GM12878 (cell line): ENCODE measurements at regions not wholly inside any gene's neighbourhood (a gene's known extent, or its start where the extent isn't known, plus 50 kb on each side); places are given as distances from the start of the nearest gene placed in this dataset.

ENCODE experiments used
- BRCA1 ChIP-seq: IDR thresholded peaks from 2 replicates; pipeline ENCODE4 v1.6.1; 2011; ENCODE audit warnings: low read depth, low read length, improper control_type of control experiment
- CHD1 ChIP-seq: IDR thresholded peaks from 2 replicates; pipeline ENCODE4 v1.6.1; 2012; ENCODE audit warnings: low read depth, low read length, improper control_type of control experiment
- CREM ChIP-seq: IDR thresholded peaks from 2 replicates; pipeline ENCODE4 v1.6.1; 2014; ENCODE audit warnings: antibody characterized with exemption, low read depth
- EZH2 ChIP-seq: IDR thresholded peaks from 2 replicates; pipeline ENCODE4 v1.6.1; 2012; ENCODE audit warnings: low read depth, mild to moderate bottlenecking, control low read depth, inconsistent platforms, low read length, borderline replicate concordance; ENCODE audit not compliant: control insufficient read depth
- IKZF1 ChIP-seq: fragments of 450-650 bp; conservative IDR thresholded peaks from 2 replicates; pipeline ENCODE4 v1.6.1; 2017; ENCODE audit warnings: antibody characterized with exemption, mild to moderate bottlenecking
- IKZF2 ChIP-seq, 2 experiments: fragments of 450-650 bp; IDR thresholded peaks; 2 replicates each; pipeline ENCODE4 v1.6.1; 2017; ENCODE audit warnings: mild to moderate bottlenecking in 2 of 2, moderate library complexity in 2 of 2
- MTA2 ChIP-seq: fragments of 450-650 bp; IDR thresholded peaks from 2 replicates; pipeline ENCODE4 v1.6.1; 2016; ENCODE audit warnings: low read depth, mild to moderate bottlenecking, moderate library complexity
- MTA3 ChIP-seq: IDR thresholded peaks from 2 replicates; pipeline ENCODE4 v1.6.1; 2012; ENCODE audit warnings: low read length, inconsistent platforms, borderline replicate concordance
- NBN ChIP-seq: fragments of 450-650 bp; IDR thresholded peaks from 2 replicates; pipeline ENCODE4 v1.6.1; 2016
- NFIC ChIP-seq: IDR thresholded peaks from 2 replicates; pipeline ENCODE4 v1.6.1; 2012; ENCODE audit warnings: low read depth, mild to moderate bottlenecking, inconsistent platforms, low read length, moderate library complexity
- NRF1 ChIP-seq: conservative IDR thresholded peaks from 2 replicates; pipeline ENCODE4 v1.6.1; 2011; ENCODE audit warnings: mild to moderate bottlenecking, low read depth, low read length, improper control_type of control experiment
- PAX8 ChIP-seq: fragments of 450-650 bp; IDR thresholded peaks from 2 replicates; pipeline ENCODE4 v1.6.1; 2017; ENCODE audit warnings: mild to moderate bottlenecking, moderate library complexity
- PML ChIP-seq: IDR thresholded peaks from 2 replicates; pipeline ENCODE4 v1.6.1; 2012; ENCODE audit warnings: low read length, inconsistent platforms
- SREBF2 ChIP-seq: IDR thresholded peaks from 2 replicates; pipeline ENCODE4 v1.6.1; 2012; ENCODE audit warnings: mild to moderate bottlenecking, low read length
- SUPT20H ChIP-seq: IDR thresholded peaks from 2 replicates; pipeline ENCODE4 v1.6.1; 2011; ENCODE audit warnings: low read depth, mild to moderate bottlenecking, low read length, moderate library complexity, borderline replicate concordance; ENCODE audit not compliant: control insufficient read depth
- TCF12 ChIP-seq: IDR thresholded peaks from 2 replicates; pipeline ENCODE4 v1.6.1; 2011; ENCODE audit warnings: low read depth, mild to moderate bottlenecking, low read length
- ZNF274 ChIP-seq: IDR thresholded peaks from one replicate; pipeline ENCODE4 v1.8.0; 2011; ENCODE audit not compliant: insufficient read length, insufficient read depth
- ZZZ3 ChIP-seq: IDR thresholded peaks from 2 replicates; pipeline ENCODE4 v1.6.1; 2011; ENCODE audit warnings: low read depth; ENCODE audit not compliant: control insufficient read depth, insufficient read length
- TF ChIP-seq, protein P1 (sequence below): fragments of 450-650 bp; IDR thresholded peaks from 2 replicates; pipeline ENCODE4 v1.6.1; 2016; ENCODE audit warnings: mild to moderate bottlenecking
- TF ChIP-seq, protein P2 (sequence below): IDR thresholded peaks from 2 replicates; pipeline ENCODE4 v1.6.1; 2012; ENCODE audit warnings: improper control_type of control experiment, low read depth, low read length; ENCODE audit not compliant: insufficient replicate concordance
- TF ChIP-seq, protein P3 (sequence below): fragments of 450-650 bp; IDR thresholded peaks from 2 replicates; pipeline ENCODE4 v1.6.1; 2017; ENCODE audit warnings: mild to moderate bottlenecking
- TF ChIP-seq, protein P4 (sequence below): fragments of 450-650 bp; IDR thresholded peaks from 2 replicates; pipeline ENCODE4 v1.6.1; 2018; ENCODE audit warnings: mild to moderate bottlenecking, low read depth, moderate library complexity; ENCODE audit not compliant: partially characterized antibody

DNA sequence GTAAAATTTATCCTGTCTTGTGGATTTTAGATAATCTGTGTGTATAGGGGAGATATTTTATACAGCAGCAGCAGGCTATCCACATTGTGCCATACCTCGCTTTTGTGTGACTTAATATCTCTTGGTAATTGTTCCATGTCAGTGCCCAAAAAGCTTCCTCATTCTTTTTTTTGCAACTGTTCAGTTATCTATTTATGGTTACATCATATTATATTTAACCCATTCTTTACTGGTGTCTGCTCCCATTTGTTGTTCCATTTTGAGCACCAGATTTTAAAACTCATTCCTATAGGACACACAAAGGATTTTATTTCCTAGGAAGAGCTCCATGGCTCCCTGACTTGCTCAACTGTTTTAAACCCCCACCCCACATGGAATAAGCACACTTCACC is 86.3 kb upstream of the RASGRP1 start (continued):
- TF ChIP-seq, protein P1, sequence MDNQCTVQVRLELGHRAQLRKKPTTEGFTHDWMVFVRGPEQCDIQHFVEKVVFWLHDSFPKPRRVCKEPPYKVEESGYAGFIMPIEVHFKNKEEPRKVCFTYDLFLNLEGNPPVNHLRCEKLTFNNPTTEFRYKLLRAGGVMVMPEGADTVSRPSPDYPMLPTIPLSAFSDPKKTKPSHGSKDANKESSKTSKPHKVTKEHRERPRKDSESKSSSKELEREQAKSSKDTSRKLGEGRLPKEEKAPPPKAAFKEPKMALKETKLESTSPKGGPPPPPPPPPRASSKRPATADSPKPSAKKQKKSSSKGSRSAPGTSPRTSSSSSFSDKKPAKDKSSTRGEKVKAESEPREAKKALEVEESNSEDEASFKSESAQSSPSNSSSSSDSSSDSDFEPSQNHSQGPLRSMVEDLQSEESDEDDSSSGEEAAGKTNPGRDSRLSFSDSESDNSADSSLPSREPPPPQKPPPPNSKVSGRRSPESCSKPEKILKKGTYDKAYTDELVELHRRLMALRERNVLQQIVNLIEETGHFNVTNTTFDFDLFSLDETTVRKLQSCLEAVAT, result 0 out of 2 replicates have a peak, but pooled peaks have one; percentile 5
- TF ChIP-seq CREM (peak; percentile 18; the same call in 1 of the 2 replicates), IKZF2 (IDR thresholded peaks at IDR 0.05) (peak; percentile 20 to 31; a peak in 2 of 4 replicates), TCF12 (no peak), EZH2 (no peak), MTA3 (peak; percentile 34; the same call in 1 of the 2 replicates), ZZZ3 (no peak), PAX8 (peak; percentile 19; the same call in 1 of the 2 replicates), SUPT20H (no peak), NBN (no peak), SREBF2 (no peak), PML (no peak), IKZF1 (peak; percentile 58), BRCA1 (no peak), CHD1 (no peak), NRF1 (no peak), ZNF274 (no peak), MTA2 (peak; percentile 48; the same call in 1 of the 2 replicates), NFIC (peak; percentile 16; the same call in 1 of the 2 replicates)
- TF ChIP-seq, protein P2, sequence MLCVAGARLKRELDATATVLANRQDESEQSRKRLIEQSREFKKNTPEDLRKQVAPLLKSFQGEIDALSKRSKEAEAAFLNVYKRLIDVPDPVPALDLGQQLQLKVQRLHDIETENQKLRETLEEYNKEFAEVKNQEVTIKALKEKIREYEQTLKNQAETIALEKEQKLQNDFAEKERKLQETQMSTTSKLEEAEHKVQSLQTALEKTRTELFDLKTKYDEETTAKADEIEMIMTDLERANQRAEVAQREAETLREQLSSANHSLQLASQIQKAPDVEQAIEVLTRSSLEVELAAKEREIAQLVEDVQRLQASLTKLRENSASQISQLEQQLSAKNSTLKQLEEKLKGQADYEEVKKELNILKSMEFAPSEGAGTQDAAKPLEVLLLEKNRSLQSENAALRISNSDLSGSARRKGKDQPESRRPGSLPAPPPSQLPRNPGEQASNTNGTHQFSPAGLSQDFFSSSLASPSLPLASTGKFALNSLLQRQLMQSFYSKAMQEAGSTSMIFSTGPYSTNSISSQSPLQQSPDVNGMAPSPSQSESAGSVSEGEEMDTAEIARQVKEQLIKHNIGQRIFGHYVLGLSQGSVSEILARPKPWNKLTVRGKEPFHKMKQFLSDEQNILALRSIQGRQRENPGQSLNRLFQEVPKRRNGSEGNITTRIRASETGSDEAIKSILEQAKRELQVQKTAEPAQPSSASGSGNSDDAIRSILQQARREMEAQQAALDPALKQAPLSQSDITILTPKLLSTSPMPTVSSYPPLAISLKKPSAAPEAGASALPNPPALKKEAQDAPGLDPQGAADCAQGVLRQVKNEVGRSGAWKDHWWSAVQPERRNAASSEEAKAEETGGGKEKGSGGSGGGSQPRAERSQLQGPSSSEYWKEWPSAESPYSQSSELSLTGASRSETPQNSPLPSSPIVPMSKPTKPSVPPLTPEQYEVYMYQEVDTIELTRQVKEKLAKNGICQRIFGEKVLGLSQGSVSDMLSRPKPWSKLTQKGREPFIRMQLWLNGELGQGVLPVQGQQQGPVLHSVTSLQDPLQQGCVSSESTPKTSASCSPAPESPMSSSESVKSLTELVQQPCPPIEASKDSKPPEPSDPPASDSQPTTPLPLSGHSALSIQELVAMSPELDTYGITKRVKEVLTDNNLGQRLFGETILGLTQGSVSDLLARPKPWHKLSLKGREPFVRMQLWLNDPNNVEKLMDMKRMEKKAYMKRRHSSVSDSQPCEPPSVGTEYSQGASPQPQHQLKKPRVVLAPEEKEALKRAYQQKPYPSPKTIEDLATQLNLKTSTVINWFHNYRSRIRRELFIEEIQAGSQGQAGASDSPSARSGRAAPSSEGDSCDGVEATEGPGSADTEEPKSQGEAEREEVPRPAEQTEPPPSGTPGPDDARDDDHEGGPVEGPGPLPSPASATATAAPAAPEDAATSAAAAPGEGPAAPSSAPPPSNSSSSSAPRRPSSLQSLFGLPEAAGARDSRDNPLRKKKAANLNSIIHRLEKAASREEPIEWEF, result no peak
- TF ChIP-seq, protein P3, sequence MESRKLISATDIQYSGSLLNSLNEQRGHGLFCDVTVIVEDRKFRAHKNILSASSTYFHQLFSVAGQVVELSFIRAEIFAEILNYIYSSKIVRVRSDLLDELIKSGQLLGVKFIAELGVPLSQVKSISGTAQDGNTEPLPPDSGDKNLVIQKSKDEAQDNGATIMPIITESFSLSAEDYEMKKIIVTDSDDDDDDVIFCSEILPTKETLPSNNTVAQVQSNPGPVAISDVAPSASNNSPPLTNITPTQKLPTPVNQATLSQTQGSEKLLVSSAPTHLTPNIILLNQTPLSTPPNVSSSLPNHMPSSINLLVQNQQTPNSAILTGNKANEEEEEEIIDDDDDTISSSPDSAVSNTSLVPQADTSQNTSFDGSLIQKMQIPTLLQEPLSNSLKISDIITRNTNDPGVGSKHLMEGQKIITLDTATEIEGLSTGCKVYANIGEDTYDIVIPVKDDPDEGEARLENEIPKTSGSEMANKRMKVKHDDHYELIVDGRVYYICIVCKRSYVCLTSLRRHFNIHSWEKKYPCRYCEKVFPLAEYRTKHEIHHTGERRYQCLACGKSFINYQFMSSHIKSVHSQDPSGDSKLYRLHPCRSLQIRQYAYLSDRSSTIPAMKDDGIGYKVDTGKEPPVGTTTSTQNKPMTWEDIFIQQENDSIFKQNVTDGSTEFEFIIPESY, result no peak
- TF ChIP-seq, protein P4, sequence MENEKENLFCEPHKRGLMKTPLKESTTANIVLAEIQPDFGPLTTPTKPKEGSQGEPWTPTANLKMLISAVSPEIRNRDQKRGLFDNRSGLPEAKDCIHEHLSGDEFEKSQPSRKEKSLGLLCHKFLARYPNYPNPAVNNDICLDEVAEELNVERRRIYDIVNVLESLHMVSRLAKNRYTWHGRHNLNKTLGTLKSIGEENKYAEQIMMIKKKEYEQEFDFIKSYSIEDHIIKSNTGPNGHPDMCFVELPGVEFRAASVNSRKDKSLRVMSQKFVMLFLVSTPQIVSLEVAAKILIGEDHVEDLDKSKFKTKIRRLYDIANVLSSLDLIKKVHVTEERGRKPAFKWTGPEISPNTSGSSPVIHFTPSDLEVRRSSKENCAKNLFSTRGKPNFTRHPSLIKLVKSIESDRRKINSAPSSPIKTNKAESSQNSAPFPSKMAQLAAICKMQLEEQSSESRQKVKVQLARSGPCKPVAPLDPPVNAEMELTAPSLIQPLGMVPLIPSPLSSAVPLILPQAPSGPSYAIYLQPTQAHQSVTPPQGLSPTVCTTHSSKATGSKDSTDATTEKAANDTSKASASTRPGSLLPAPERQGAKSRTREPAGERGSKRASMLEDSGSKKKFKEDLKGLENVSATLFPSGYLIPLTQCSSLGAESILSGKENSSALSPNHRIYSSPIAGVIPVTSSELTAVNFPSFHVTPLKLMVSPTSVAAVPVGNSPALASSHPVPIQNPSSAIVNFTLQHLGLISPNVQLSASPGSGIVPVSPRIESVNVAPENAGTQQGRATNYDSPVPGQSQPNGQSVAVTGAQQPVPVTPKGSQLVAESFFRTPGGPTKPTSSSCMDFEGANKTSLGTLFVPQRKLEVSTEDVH, result no peak
